Activated CD4-positive, alpha-beta T cell treated with anti-CD3 and anti-CD28 coated beads for 1 hour (primary cell): ENCODE measurements at regions not wholly inside any gene's neighbourhood (a gene's known extent, or its start where the extent isn't known, plus 50 kb on each side); places are given as distances from the start of the nearest gene placed in this dataset.
A peak's percentile ranks its signal among the peaks of the same experiment; 100 is the strongest.
"Not testable (repeated sequence)": the region's sequence is repeated elsewhere in the genome, so short reads cannot be mapped to it uniquely, and the experiment has no call there.

Source experiments
- DNase-seq: peaks from one replicate; pipeline ENCODE4 v3.0.0-alpha.2; 2020

GRCh38 chr14:106766551-106767277 lies 1240.3 kb downstream of the TMEM121 start:
- peak; percentile 35 for DNase-seq

- DNase-seq, result not testable (repeated sequence)
These were observed 1241.8 kb downstream of the TMEM121 start for GRCh38 chr14:106768230-106768629.

- DNase-seq, result not testable (repeated sequence)
These were observed 1242.8 kb downstream of the TMEM121 start for GRCh38 chr14:106768972-106769700.

DNA sequence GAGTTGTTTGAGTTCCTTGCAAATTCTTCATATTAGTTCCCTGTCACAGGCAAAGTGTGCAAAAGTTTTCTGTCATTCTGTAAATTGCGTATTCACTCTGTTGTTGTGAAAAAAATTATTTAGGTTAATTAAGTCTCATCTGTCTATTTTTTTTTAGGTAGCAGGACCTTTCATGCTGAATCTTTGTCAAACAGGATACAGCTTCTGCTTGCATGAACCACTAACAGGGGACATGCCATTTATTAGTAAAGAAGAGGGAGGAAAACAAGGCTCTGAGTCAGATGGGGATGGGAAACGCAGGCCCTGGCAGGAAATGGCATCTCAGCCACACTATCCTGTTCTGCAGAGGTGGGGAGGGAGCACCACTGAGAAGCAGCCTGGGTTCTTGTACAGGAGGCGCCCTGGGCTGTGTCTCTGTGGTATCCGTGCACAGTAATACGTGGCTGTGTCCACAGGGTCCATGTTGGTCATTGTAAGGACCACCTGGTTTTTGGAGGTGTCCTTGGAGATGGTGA lies 1243.8 kb downstream of the TMEM121 start:
- DNase-seq, result not testable (repeated sequence)

GRCh38 chr14:106774889-106775480 lies 1248.6 kb downstream of the TMEM121 start:
- DNase-seq, result peak; percentile 71

- no peak for DNase-seq
These were observed 1250.1 kb downstream of the TMEM121 start for GRCh38 chr14:106776395-106776983.

- DNase-seq, result no peak
These were observed 1252.6 kb downstream of the TMEM121 start for GRCh38 chr14:106778986-106779385.

DNA sequence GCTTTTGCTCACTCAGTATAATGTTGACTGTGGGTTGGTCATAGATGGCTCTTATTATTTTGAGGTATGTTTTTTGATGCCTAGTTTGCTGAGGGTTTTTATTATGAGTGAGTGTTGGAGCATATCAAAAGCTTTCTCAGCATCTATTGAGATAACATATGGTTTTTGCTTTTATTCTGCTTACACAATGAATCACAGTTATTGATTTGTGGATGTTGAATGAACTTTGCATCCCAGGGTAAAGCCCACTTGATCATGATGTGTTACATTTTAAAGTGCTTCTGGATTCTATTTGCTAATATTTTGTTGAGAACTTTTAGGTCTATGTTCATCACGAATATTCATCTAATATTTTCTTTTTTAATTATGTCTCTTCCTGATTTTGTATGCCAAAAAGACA lies 1260.3 kb downstream of the TMEM121 start:
- DNase-seq, result no peak

DNA sequence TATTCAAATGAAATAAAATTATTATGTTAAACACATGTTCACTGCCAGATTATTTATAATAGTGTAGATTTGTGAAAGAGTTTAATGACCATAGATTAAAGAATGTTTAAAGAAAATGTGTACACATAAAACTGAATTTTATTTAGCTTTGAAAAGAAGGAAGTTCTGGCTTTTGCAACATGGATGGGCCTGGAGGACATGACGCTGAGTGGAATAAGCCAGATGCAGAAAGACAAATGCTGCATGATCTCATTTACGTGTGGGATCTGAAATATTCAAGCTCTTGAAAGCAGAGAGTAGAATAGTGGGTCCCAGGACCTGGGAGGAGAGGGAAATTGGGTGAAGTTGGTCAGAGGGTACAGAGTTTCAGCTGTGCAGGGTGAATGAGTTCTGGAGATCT lies 1261.2 kb downstream of the TMEM121 start:
- no peak for DNase-seq

DNA sequence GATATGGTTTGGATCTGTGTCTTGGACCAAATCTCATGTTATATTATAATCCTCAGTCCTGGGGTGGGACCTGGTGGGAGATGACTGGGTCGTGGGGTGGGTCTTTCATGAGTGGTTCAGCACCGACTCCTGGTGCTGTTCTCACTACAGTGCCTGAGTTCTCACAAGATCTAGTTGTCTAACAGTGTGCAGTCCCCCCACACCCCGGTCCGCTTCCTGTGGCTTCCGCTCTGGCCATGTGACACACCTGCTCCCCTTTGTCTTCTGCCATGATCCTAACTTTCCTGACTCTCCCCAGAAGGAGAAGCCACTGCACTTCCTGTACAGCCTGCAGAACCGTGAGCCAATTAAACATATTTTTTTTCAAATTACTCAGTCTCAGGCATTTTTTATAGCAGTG lies 1262.2 kb downstream of the TMEM121 start:
- DNase-seq, result no peak

- no peak for DNase-seq
These were observed 1262.9 kb downstream of the TMEM121 start for GRCh38 chr14:106789318-106789717.

DNA sequence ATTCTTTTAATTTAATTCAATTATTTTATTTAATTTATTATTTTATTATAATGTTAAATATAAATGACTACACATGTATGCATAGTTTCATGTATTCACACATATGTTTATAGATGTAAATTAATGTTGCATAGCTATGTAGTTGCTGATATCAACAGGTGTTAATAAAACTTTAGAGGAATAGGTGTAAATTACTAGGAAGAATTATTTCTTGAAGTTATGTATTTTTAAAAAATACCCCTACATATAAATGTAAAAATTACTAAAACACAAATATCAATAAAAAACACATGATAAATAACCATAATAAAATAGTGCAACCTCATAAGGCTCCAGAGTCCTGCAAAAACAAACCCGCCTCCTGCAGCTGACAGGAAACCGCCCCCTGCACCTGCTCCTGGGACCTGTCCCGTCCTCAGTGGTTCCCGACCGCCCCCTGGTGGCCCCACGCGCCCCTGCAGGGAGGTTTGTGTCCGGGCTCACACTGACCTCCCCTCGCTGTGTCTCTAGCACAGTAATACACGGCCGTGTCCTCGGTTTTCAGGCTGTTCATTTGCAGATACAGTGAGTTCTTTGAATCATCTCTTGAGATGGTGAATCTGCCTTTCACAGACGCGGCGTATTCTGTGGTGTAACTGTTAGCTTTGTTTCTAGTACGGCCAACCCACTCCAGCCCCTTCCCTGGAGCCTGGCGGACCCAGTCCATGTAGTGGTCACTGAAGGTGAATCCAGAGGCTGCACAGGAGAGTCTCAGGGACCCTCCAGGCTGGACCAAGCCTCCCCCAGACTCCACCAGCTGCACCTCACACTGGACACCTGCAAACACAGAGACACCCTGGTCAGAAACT lies 1264.0 kb downstream of the TMEM121 start:
- peak; percentile 51 for DNase-seq

DNA sequence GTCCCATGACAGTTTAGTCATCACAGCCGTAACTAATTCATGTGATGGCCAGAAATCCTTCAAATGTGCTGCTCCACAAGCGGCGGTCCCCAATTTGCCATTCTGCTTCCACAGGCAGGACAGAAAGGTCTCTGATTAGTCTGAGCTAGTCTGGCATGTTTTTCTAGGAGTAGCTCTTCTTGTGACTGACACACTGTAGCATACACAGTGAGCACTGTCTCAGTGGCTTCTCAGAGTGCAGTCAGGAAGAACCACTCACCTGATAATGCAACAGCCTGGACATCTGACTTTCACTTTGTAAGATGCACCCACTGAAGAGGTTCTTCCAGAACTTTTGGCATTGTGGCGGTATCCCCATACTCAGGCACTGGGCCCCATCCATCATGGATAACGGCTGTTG lies 1266.2 kb downstream of the TMEM121 start:
- no peak for DNase-seq

DNA sequence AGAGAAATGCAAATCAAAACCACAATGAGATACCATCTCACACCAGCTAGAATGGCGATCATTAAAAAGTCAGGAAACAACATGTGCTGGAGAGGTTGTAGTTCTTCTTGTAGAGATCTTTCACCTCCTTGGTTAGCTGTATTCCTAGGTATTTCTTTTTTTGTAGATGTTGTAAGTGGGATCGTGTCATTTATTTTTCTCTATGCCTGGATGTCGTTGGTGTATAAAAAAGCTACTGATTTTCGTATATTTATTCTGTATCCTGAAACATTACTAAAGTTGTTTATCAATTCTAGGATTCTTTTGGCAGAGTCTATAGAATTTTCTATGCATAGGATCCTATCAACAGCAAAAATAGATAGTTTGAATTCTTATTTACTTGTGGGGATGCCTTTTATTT lies 1271.8 kb downstream of the TMEM121 start:
- DNase-seq, result not testable (repeated sequence)

DNA sequence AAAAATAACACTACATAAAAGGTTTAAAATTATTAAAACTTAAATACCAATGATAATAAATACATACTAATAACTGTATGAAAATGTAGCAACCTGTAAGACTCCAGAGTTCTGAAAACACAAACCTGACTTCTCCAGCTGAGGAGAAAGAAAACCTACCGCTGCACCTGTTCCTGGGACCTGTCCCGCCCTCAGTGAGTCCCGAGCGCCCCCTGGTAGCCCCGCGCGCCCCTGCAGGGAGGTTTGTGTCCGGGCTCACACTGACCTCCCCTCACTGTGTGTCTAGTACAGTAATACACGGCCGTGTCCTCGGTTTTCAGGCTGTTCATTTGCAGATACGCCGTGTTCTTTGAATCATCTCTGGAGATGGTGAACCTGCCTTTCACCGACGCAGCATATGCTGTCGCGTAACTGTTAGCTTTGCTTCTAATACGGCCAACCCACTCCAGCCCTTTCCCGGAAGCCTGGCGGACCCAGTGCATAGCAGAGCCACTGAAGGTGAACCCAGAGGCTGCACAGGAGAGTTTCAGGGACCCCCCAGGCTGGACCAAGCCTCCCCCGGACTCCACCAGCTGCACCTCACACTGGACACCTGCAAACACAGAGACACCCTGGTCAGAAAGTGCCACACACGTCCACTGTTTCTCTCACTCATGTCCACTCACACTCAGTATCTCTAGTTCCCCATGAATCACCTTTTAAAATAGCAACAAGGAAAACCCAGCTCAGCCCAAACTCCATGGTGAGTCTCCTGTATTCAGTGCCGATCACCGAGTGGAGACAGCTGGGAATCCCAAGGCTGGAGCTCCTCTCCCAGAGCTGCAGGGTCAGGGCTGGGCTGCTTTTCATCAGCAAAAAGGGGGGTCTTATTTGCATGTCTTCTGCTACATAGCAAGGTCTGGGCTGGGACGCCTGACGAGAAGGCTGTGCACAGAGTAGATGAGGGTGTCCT lies 1276.3 kb downstream of the TMEM121 start:
- no peak for DNase-seq

DNA sequence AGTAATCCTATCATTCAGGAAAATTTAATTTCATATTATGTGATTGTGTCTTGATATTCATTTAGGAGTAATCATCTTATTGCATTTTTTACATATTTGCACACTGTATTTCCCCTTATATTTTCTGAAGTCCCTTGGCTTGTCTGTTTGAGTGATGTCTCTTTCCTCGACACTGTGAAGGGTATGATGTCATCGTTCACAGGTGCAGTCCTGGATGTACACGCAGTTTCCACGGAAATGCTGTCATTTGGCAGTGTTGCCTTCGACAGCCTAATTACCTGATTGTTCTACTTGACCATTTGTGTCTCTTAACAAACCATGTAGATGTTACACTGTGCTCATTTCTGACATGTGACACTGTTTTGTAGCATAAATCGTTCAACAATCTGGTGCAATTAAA lies 1277.0 kb downstream of the TMEM121 start:
- DNase-seq, result no peak

GRCh38 chr14:106807493-106807892 lies 1281.1 kb downstream of the TMEM121 start:
- DNase-seq, result no peak

GRCh38 chr14:106808458-106808857 lies 1282.1 kb downstream of the TMEM121 start:
- no peak for DNase-seq

- DNase-seq, result no peak
These were observed 1282.5 kb downstream of the TMEM121 start for GRCh38 chr14:106808907-106809306.

- DNase-seq, result no peak
These were observed 1283.2 kb downstream of the TMEM121 start for GRCh38 chr14:106809615-106810014.

- DNase-seq, result not testable (repeated sequence)
These were observed 1283.8 kb downstream of the TMEM121 start for GRCh38 chr14:106810168-106810567.
